Stimulated activated CD8-positive, alpha-beta memory T cell treated with anti-CD3 and anti-CD28 coated beads, Interleukin-15, amount 100 ng/mL, for 48 hours (primary cell): ENCODE measurements at regions not wholly inside any gene's neighbourhood (a gene's known extent, or its start where the extent isn't known, plus 50 kb on each side); places are given as distances from the start of the nearest gene placed in this dataset.
"Not testable (repeated sequence)": the region's sequence is repeated elsewhere in the genome, so short reads cannot be mapped to it uniquely, and the experiment has no call there.

Experiments used
- DNase-seq, 2 donors: peaks; one replicate each; pipeline ENCODE4 v3.0.0-alpha.2; 2020; ENCODE audit warnings: low read depth in 2 of 2

DNA sequence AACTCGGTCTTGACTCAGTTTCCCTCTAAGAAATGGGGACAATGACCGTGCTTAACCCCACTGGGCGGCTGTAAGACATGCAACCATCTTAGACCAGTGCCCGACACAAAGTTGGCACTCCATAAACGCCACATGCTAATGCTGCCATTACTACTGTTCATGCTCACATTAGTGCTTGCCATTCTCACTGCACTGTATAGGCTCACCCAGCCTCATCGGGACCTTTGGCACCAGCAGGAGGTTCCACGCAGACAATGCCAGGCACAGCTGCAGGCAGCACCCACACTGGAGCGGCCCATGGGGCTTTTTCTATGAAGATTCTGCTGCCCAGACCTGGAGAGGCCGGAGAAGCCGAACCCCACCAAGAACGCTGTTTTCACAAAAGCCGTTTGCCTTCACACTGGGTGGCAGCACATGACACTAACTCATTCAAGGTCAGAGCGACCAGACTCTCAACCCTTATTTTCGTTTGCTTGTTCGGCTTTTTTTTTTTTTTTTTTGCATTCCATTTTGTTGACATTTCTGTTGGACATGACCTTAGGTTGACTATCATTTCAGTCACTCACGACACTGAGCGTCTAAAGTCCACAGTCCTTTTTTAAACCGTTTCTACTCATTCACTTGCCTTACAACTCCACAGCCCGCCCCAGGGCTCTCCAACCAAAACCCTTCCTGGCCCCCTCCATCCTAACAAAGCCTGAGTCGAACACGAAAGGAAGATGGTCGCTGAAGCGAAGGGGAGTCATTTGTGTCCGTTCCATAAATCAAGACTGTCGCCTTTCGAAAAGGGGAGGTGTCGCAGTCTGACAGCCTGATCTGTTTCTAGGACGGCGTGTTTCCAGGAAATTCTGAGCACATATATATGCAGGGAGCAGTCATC is 124.4 kb upstream of the RNF32 start:
- DNase-seq: no peak

- DNase-seq: no peak
Measured at GRCh38 chr7:156514851-156515250, 125.7 kb upstream of the RNF32 start.

- no peak for DNase-seq
Measured at GRCh38 chr7:156511426-156511825, 129.1 kb upstream of the RNF32 start.

- no peak for DNase-seq
Measured at GRCh38 chr7:156510966-156511365, 129.6 kb upstream of the RNF32 start.

- DNase-seq: no peak
Measured at GRCh38 chr7:156509216-156509615, 131.4 kb upstream of the RNF32 start.

DNA sequence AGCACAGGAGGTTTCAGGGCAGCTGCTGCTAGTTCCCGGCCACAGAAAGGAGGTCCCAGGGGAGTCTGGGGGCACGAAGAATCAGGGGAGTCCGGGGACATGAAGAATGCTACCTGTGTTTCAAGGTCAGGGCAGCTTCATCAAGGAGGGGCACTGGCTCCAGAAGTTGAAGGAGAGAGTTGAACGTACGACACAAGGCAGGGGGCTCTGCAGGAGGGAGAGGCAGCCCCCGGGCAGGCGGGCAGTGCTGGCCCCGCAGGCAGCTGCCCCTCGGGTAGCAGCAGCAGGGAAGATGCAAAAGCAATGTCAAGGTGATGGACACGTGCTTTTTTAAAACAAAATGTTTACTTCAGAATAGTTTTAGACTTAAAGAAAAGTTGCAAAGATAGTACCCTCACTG is 134.7 kb upstream of the RNF32 start:
- DNase-seq: no peak

DNA sequence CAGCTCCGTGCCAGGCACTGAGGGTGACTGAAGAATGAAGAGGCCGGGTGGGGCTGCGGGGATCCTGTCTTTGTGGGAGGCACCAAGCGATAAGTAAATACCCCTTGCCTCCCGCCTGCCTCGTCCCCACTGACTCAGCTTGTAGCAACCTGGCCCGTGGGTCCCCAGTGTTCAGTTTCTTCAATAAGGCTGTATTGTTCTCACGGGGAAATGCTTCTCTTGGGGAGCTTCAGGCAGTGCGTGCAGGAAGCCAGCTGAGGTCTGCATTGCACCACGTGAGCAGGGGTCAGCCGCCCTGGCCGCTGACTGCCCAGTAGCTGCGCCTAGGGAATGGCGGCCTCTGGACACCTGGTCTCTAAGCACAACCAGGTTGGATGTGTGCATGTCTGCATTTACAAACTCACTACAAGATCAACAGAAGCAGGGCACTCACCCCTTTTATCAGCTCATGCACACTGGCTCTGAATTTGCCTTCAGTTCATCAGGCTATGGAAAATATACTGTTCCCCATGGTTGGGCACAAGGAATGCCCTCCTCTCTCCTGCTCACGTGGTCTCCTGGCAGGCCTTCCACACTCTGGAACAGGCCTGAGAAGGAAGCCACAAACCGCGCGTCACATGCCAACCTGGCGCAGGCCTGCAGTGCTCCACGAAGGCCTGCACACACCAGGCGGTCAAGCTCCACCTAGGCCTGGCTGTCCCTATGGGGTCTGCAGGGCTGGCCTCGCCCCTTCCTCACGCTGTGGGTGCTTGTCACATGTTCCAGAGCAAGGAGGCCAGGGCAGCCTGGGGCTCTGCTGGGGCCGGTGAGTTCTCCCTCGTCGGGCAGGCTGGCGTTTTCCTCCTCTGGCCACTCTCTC is 135.7 kb upstream of the RNF32 start:
- DNase-seq: no peak

DNA sequence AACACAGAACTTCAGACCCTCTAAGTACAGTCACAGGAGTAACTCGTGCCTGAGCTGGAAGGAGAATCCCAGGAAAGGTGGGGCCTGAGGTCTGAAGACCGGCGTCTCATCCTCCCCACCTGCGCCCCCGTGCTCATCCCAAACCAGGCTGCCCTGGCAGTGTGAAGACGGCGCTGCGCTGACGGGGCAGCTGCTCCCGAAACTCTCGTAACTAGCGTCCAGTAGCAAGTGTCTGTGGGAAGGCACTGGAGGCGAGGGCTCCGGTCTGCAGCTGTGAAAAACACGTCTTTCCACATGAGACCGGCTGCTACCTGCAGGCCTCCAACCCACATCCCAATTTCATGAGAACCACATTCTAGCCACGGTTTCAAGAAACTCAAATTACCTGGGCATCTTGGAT is 136.6 kb upstream of the RNF32 start:
- DNase-seq: no peak

- DNase-seq: no peak
Measured at GRCh38 chr7:156503196-156503595, 137.4 kb upstream of the RNF32 start.

DNA sequence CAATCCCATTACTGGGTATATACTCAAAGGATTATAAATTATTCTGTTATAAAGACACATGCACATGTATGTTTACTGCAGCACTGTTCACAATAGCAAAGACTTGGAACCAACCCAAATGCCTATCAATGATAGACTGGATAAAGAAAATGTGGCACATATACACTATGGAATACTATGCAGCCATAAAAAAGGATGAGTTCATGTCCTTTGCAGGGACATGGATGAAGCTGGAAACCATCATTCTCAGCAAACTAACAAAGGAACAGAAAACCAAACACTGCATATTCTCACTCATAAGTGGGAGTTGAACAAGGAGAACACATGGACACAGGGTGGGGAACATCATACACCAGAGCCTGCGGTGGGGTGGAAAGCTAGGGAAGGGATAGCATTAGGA is 138.8 kb upstream of the RNF32 start:
- not testable (repeated sequence) for DNase-seq

DNA sequence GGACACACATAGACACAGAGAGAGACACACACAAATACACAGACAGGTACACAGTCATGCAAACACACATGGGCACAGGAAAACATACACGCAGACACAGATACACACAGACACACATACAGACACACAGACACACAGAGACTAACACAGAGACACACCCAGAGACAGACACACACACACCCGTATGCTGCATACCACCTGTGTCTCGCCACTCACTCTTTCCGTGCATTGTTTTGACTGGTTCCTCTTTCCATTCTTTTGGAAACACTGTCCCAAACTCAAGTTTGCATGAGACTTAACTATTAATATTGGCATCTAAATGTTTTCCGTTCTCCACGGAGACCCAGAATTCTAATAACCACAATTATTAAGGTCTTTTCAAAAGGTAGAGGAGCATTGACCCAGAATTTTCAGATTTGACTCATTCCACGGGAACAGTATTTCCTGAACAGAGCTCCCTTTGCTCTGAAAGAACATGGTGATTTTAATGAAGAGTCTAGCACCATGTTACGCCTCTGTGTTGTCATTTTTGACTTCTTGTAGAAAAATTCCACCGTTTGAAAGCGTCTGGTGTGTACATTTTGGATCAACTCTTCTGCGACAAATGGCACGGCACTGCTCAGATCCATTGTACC is 141.2 kb upstream of the RNF32 start:
- DNase-seq: no peak

DNA sequence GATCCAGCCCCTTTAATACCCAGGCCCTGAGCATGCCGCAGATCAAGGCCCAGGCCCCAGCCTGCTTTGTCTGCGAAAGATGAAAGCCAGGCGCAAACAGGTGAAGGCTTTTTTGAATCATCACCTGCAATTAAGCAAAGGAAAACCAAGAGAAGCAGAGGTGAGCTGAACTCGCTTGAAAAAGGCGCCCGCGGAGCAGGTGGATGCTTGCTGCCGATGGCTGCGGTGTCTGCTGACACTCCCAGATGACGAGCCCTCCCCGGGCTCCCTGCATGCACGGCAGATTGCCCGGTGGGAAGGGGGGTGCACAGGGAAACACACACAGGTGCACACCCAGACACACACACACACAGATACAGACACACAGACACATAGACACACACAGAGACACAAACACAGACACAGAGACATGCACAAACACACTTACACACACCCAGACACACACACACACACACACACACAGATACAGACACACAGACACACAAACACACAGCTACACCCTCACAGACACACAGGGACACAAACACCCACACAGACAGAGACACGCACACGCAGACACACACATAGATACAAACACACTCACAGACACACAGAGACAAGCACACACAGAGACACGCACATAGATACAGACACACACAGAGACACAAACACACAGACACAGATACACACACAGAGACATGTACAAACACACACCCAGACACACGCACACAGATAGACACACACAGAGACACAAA is 142.6 kb upstream of the RNF32 start:
- DNase-seq: no peak

- no peak for DNase-seq
Measured at GRCh38 chr7:156496865-156497264, 143.7 kb upstream of the RNF32 start.

GRCh38 chr7:156496363-156496769 is 144.2 kb upstream of the RNF32 start:
- DNase-seq: no peak

DNA sequence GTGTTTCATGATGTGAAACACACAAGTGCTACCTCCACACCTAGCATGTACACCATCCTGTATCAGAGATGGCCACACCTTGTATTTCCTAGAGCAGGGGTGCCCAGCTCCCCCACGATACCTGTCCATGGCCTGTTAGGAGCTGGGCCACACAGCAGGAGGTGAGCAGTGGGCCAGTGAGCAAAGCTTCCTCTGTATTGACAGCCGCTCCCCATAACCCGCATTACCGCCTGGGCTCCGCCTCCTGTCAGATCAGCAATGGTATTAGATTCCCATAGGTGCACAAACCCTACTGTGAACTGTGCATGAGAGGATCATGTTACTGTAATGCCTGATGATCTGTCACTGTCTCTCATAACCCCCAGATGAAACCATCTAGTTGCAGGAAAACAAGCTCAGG is 145.6 kb upstream of the RNF32 start:
- no peak for DNase-seq

GRCh38 chr7:156493942-156494341 is 146.6 kb upstream of the RNF32 start:
- DNase-seq: no peak

- DNase-seq: no peak
Measured at GRCh38 chr7:156492170-156492569, 148.4 kb upstream of the RNF32 start.

GRCh38 chr7:156491435-156491834 is 149.1 kb upstream of the RNF32 start:
- no peak for DNase-seq

GRCh38 chr7:156490021-156490800 is 150.4 kb upstream of the RNF32 start:
- DNase-seq: no peak

- no peak for DNase-seq
Measured at GRCh38 chr7:156487811-156488533, 152.6 kb upstream of the RNF32 start.
